ENCODE measurements at regions not wholly inside any gene's neighbourhood (a gene's known extent, or its start where the extent isn't known, plus 50 kb on each side); places are given as distances from the start of the nearest gene placed in this dataset.

DNA sequence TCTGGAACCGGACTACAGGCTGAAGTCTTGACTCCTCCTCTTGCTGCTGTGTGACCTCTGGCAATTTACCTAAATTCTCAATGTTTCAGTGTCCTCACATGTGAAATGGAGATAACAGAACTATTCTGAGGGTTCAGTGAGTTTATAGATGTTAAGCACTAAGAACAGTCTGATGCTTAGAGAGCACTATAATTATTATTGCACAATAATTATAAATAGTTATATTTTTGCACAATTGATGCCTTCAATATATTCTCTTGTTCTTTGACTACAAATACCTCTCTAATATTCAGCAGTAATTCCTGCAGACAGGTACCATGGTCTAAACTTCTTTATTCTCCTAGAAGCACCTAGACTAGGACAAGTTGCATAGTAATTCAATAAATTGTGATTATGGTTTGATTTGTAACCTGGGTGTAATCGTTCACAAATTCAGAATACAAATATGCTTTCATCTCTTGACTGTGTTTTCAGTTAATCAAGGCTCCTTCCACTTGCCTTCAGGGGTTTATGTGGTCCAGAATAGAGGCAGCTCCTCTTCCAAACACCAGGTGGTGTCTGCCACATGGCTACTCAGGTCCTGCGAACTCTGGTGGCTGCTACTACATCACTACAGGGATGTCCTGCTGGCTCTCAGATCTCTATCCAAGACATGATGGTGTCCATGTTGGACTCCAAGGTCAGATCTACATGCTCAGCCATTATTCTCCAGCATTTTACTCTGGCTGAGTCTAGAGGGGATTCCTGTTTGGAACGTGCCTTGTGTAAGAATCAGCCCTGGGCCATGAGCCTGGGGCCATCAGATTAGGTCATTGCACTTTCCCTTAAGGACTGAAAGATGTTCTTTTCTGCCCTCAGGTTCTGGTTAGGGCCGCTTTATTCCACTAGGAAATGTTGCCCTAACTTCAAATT lies 103.4 kb downstream of the QRFPR start:
- no peak for DNase-seq

DNA sequence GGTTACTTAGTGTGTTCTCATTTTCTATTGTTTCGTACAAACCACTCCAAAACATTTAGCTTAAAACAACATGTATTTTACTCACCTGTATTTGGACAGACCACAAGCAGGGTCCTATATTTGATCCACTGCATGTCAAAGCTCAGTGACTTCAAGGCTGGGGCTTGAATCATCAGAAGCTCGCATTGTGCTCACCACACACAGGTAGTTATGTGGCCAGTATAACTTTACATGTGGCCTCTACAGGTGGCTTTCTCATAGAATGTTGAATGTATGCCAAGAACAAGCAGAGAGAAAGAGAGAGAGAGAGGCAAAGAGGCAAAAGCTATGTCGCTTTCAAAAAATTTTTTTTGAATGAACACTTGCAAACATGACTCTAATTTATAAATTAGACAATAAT lies 107.6 kb downstream of the QRFPR start:
- DNase-seq = no peak

DNA sequence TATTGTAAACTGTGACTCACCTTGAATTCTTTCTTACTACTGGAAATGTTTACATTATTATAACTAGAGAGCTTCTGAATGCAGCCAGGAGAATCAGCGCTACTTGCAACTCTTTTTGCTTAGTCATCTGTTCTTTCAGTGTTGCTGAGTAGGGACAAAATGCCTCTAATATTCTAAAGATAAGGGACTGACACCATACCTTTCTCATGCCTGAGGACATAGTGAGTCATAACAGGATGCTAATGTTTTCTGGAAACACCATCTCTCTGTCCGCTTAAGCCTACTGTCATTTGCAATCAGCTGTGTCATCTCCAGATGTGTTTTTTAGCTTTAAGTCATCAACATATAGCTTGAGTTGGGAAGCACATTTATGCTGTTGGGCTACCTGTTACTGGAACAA lies 108.3 kb downstream of the QRFPR start:
- peak; percentile 46 for DNase-seq

DNA sequence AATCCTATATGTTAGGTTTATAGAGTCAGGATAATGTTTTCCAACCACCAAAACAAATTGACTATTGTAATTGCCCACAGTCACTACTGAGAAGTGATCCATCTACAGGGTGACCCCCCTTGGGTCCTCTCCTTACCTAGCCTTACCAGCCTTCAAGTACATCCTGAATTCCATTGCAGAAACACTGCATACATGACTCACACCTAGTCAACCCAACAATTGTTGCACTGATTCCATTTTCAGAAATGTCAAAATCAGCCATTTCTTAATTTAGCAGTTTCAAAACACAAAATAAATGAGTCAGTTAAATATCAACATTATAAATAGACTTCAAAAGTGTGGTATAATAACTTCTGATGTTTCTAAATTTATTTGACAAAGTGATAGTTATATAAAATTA lies 106.3 kb upstream of the TNIP3 start:
- DNase-seq = no peak

DNA sequence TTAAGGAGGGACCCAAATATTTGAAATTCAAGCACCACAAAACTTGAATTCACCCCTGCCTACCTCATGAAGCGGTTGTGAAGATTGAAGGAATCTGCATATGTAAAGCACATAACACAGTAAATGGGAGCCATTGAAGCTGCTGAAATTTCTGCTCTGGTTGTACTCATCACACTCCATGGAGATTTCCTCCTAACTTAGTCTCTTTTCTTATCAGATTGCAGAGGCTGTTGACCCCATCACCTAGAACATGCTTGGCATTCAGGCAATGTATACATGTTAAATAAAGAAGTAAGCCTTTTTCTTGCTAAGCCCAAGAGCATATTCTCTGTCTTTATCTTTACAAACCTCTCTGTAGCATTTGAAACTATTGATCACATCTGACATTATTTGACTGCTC lies 104.9 kb upstream of the TNIP3 start:
- no peak for DNase-seq

DNA sequence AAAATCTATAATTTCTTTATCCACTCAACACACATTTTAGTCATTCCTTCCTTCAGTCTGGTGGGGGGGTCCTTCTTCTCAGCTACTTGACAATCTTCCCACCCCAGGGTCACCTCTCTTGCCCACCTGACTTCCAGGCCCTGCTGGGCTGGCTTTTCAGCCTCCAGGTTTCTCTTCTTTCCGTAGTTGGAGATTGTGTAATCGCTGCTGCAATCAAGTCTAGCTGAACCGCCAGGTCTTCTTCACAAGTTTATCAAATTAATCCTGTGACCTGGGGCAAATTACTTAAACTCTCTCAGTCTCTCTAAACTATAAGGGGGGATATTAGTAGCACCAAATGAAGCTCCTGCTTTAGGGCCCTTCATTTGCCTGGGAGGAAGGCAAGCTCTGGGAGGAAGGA lies 102.9 kb upstream of the TNIP3 start:
- no peak for DNase-seq

DNA sequence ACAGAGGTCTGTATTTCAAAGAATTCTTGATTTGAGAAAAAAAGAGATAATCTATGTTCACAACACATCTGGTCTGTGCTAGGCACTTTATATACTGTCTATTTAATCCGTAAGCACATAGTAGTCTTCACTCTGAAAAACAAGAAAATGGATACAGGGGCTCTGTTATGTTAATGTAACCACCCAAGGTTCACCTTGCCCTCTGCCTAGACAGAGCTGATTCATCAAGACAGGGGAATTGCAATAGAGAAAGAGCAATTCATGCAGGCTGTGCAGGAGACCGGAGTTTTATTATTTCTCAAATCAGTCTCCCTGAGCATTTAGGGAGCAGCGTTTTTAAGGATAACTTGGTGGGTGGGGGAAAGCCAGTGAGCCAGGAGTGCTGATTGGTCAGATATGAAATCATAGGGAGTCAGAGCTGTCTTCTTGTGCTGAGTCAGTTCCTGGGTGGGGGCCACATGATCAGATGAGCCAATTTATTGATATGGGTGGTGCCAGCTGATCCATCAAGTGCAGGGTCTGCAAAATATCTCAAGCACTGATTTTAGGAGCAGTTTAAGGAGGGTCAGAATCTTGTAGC lies 92.9 kb upstream of the TNIP3 start:
- DNase-seq = no peak

DNA sequence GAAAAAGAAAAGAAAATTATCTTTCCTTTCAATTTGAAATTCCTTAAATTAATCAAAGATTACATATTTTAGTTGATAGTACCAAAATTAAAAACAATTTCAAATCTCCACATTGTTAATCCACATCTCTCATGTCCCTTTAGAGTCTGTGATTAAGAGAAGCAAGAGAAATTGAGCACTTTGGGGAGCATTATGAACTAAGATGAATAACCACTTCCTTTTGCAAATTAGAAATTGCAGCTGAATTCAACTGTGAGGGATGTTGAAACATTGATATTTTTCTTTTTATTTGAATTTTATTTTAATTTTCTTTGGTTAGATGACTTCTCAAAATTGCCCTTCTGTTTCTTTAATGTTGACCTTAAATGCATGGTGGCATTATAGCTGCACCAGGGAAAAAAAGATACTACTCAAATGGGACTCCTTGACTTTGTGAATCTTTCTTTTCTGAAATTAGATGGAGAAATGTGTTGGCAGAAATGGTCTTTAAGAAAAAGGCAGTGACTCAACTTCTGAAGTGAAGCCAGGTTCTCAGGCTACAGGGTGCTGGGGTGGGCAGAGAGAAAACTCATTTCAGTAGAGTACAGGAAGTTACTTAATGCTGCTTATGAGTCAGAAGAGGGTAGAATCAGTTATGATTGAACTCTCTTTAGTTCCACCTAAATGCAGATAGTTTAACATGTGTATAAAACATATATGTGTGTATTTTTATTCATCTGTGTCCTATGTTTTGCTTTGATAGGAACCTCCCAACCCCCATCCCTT lies 92.0 kb upstream of the TNIP3 start:
- peak; percentile 90 for DNase-seq

DNA sequence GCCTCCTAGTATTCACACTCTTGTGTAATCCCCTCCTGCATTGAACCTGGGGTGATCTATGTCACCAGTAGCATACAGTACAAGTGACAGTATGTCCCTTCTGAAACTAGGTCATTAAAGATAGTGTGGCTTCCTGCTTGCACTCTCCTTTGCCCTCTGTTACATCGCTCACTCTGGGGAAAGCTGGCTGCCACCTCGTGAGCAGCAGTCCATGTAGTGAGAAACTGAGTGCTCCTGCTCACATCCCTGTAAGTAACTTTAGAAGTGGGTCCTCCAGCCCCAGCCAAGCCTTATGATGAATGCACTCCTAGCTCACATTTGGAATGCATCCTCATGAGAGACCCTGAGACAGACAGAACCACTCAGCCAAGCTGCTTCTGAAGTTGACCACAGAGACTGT lies 89.8 kb upstream of the TNIP3 start:
- no peak for DNase-seq

DNA sequence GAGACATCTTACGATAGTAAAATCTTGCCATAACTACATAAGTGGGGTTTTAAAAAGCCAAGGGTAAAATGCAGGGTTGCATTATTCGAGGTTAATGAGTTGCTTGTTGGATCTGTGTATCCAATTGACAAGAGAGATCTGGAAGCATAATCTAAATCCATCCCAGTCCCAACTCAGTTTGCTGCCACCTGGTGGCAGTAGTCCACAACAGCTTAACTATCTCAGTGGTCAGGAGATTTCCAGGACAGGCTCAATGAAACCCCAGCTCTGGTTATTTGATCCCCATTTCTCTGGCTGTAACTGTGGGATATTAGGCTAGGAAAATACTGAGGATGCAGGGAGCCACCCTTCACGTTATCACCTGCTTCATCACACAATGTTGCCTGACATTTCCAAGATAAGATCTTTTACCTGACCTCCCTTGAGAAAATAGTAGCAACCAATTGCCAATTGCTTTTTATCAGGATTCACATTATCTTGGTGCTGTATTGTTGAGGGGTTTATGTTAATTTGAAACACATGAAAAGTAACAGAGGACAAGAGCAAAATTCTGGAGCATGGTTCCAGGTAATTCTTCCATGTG lies 88.2 kb upstream of the TNIP3 start:
- DNase-seq = peak; percentile 65

DNA sequence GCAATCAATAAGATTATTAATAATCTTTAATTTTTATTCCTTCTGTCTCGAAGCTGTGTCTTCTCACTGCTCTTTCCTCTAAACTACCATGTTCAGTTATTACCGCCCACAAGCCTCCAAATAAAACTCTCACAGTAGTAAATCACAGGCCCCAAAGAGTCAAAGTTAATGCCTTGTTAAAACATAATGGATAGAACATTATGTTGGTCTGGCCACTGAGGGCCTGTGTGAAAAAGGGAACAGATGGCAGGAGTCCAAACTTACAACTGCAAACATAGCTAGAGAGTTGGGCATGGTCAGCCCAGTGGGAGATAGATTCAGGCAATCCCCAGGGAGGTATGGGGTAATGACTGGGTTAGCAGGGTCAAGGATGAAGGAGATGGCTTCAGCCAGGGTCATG lies 84.6 kb upstream of the TNIP3 start:
- DNase-seq = no peak

DNA sequence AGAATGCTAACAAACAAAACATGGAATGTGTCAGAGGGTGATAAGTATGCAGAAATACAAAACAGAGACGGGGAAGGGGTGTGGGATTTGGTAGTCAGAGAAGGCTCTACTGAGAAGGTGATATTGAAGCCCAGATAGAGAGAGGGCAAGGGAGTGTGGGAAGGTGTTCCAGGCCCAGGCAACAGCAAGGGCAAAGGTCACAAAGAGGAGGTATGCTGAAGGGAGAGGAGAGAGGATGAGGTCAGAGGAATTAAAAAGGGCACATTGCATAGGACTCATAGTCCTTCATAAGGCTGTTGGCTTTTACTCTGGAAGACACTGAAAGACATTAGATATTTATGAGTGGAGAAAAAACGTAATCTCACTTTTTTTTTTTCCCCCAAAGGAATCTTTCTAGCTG lies 82.6 kb upstream of the TNIP3 start:
- DNase-seq = no peak

DNA sequence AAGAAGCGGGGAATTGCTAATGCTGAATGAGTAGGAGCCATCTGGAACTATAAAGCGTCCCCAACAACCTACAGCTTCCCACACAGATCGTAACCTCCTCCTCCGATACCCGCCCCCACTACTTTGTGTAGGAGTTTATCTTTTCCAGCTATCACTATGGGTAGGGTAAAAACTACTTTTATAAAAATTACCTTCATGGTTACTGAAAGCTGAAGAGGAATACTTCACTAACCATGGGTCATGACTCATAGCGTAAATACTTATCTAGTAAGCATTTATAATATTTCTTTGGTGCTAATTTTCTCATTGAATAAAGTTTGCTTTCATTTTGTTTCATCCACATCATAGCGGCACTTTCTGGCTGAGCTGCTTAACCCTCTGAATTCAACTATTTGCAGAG lies 79.4 kb upstream of the TNIP3 start:
- peak; percentile 20 for DNase-seq

DNA sequence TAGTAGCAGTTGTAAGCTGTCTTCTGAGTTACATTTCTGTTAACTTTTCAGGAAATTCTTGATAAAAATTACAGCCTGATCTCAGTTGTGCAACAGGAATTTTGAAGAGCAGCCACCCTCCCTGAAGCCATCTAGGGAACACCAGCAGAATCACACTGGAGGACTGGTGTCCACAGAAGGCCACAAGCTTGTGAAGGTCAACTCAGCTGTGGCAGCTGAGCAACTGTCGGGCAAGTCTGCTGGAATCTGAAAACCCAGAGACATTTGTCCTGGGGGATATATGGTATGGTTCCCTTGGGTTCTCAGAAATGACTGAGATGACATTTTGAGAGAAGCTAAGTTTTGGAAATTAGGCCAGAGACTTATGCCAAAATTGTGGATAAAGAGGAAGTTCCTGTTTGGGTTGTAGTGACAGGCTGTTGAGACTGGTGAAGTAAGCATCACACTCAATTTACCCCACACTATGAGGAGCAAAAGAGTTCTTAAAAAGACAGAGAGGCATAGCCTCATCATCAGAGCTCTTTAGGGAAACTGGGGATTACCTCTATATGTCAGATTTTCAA lies 78.1 kb upstream of the TNIP3 start:
- no peak for DNase-seq

DNA sequence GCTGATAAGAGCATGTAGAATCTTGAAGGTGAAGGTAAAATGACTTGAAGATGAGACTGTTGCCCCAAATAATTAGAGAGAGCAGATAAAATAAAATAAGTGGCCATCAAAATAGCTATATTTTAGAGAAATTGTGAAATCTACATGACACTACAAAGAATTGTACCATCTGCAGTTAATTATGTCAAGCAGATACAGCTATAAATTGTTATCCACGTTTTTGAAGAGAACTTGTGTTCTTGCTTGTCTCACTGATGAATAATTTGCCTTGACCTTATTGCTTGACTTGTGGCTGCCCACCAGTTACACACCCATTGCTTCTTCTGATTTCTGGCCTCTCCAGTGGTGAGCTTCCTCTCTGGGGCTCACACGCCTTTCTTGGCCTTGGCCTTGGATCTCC lies 75.8 kb upstream of the TNIP3 start:
- DNase-seq = peak; percentile 39

DNA sequence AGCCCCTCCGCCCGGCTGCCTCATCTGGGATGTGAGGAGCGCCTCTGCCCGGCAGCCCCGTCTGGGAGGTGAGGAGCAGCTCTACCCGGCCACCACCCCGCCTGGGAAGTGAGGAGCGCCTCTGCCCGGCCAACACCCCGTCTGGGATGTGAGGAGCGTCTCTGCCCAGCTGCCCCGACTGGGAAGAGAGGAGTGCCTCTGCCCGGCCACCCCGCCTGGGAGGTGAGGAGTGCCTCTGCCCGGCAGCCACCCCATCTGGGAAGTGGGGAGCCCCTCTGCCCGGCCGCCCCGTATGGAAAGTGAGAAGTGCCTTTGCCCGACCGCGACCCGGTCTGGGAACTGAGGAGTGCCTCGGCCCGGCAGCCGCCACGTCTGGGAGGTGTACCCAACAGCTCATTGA lies 74.3 kb upstream of the TNIP3 start:
- DNase-seq = no peak

DNA sequence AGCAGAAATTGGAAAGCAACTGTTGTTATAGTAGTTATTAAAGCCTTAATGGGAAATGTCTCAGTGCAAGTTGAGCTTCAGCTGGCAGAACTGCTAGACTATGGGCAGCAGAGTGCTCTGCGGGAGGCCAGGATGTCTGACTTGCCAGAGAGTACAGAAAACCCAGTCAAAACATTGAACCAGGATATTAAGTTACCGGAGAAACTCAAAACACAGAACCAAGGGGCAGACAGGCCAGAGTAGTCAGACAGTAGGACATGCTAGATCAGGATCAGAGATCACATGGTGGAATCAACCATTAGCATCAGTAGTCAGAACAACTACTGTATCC lies 72.9 kb upstream of the TNIP3 start:
- no peak for DNase-seq

DNA sequence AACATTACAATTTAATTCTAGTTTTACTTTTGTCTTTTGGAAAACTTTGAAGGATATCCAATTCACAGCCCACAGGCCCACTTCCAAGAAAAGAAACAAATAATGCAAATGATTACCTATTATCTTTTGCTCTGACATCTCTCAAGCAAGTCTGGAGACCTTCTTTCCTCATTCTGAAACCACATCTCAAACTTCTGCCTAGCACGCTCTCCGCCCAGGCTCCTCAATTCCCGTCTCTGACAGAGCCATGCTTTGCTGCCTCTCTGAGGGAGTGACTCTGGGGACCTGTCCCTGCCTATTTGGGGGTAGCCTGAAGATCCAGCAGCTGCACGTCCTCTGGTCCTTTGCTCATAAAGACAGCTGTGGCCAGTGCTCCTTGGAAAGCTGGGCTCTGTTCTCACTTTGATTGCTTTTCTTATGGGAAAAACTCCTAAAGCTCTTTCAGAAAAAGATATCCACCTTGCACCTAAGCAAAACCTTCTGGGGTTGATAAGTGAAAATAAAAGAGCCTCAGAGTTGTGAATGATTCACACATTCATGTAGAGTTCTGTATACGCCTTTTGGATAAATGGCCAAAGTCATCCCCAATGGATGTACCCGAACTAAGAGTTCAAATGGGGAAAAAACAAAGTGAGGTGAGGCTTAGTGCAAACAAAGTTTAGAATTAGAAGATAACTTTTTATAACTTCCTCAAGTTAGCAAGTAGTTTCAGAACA lies 72.4 kb upstream of the TNIP3 start:
- DNase-seq = no peak

DNA sequence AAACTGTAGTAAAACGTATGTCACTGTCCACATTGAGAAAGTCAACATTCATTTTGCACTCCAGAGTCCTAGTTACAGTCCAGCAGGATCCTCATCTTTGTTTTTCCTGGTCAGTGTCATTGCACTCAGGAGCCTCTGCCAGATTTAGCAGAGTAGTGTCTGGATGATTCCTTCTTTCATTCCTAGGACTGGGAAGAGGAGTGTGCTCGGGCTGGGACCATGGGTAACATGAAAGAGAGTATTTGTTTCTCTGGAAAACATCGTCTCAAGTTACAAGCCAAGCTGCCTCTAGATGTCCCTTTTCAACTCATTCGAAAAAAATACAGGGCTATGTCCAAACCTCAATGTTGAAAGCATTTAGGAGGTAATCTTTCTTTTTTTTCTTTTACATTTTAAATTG lies 69.9 kb upstream of the TNIP3 start:
- no peak for DNase-seq

DNA sequence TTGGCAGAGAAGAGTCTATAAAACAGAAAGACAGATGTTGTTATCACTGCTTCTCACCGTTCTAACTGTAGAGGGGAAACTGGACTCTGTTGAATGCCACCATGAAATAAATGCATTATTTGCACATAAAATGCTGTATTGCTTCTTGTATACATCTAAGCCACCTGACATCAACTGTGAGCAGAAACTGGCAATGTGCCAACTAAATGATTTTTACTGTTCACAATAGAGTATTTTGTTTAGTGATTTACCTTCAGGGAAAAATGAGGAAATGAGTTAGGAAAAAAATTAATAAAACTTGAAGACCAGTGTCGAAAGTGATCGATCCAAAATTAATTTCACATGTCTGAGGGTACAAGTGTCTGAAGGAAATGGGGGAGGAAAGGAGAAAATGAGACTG lies 65.9 kb upstream of the TNIP3 start:
- no peak for DNase-seq

DNA sequence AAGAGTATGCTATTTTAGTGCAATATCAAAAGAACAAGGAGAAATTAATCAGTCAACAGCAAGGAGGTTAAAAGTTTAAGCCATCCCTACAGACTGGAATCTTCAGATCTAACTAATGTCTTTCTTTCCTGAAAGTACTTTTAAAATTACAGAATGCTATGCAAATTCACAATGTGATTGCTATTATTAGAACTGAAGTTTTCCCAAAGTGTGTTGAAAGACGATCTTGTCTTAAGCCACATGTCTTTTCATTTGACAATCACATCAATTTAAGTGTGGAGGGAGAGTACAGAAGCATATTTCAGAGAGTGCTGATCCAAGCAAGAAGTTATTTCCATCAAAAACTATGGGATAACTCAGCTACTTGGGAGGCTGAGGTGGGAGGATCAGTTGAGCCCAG lies 64.7 kb upstream of the TNIP3 start:
- DNase-seq = peak; percentile 26

DNA sequence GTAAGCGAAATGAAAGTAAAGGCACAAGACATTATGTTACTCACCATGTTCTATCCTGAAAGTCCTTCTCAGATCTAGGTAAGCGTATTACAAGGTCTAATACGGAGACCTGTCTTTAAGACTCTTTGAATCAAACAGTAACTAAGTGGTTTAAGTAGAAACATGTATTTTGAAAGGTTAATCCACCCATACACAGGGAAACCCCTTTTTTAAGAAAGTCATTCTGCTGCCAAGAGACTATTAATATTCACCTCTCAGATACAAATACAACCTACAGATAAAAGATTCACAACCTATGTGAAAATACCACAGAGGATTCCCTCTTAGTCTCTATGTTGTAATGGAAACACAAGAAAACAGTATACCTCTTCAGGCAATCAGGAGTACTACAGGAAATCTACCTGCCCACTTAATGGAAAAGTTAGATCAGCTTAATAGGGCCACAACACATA lies 63.2 kb upstream of the TNIP3 start:
- no peak for DNase-seq
